ENCODE measurements at regions not wholly inside any gene's neighbourhood (a gene's known extent, or its start where the extent isn't known, plus 50 kb on each side); places are given as distances from the start of the nearest gene placed in this dataset.
"Not testable (repeated sequence)": the region's sequence is repeated elsewhere in the genome, so short reads cannot be mapped to it uniquely, and the experiment has no call there.

DNA sequence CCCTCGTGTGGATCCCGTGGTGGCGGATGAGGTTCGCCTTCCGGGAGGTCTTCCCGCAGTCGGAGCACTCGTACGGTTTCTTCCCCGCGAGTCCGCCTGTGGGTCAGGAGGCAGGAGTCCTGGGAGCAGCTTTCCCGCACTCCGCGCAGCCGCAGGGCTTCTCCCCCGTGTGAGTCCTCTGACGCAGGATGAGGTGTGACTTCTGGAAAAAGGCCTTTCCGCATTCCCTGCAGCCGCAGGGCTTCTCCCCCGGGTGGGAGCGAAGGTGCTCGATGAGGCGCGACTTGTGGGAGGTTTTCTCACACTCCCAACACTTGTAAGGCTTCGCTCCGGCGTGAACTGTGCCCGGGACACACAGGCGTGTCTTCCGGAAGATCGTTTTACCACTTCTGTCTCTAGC is 68.8 kb upstream of the WIPI2 start:
- ATAC-seq; DNase-seq; H3K36me3 ChIP-seq; H3K4me3 ChIP-seq; H3K9me3 ChIP-seq; intact Hi-C loops (cut with DNase I); H3K4me1 ChIP-seq; H3K27ac ChIP-seq; H3K27me3 ChIP-seq: not testable (repeated sequence)

GRCh38 chr7:5131238-5131637 is 58.8 kb upstream of the WIPI2 start:
- DNase-seq; ATAC-seq; H3K4me1 ChIP-seq; H3K4me3 ChIP-seq; H3K27me3 ChIP-seq; H3K27ac ChIP-seq; intact Hi-C loops (cut with DNase I); H3K36me3 ChIP-seq; H3K9me3 ChIP-seq: not testable (repeated sequence)

DNA sequence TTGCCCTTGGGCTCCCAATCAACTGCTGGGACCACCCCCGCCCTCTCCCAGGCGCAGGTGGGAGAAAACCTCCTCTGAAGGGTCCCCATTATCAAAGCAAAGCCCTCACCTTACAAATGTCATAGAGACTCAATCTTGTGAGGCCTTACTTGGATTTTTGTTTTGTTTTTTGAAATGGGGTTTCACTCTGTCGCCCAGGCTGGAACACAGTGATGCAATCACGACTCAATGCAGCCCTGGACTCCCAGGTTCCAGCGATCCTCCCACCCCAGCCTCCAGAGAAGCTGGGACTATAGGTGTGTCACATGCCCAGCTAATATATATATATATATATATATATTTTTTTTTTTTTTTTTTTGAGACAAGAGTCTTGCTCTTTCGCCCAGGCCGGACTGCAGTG is 57.5 kb upstream of the WIPI2 start:
- no peak for DNase-seq
- no peak overlapping the region for H3K27ac ChIP-seq
- no peaks in the 10 kb centered on the region for H3K36me3 ChIP-seq
- H3K4me1 ChIP-seq: no peaks in the 10 kb centered on the region
- no peak overlapping the region for H3K4me3 ChIP-seq
- TF ChIP-seq, protein P1, sequence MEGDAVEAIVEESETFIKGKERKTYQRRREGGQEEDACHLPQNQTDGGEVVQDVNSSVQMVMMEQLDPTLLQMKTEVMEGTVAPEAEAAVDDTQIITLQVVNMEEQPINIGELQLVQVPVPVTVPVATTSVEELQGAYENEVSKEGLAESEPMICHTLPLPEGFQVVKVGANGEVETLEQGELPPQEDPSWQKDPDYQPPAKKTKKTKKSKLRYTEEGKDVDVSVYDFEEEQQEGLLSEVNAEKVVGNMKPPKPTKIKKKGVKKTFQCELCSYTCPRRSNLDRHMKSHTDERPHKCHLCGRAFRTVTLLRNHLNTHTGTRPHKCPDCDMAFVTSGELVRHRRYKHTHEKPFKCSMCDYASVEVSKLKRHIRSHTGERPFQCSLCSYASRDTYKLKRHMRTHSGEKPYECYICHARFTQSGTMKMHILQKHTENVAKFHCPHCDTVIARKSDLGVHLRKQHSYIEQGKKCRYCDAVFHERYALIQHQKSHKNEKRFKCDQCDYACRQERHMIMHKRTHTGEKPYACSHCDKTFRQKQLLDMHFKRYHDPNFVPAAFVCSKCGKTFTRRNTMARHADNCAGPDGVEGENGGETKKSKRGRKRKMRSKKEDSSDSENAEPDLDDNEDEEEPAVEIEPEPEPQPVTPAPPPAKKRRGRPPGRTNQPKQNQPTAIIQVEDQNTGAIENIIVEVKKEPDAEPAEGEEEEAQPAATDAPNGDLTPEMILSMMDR (IDR thresholded peaks at IDR 0.05): no peak
- no peaks in the 10 kb centered on the region for H3K9me3 ChIP-seq
- intact Hi-C loops (cut with DNase I): no loop called here
- no peak for ATAC-seq
- H3K27me3 ChIP-seq: no peaks in the 10 kb centered on the region

DNA sequence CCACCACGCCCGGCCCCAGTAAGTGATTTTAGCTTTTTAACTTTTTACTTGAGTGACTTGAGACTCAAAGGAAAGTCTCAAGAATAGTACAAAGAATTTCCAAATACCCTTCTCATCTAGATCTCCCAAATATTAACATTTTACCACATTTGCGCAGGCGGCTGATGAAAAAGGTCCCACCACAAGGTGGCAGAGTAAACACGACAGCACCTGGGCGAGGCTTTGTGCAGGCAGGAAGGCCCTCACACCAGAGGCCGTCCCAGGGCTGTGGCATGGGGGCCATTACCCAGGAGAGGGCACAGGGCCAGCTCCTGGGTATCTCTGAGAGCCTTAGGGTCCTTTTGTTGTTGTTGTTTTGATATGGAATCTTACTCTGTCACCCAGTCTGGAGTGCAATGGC is 50.0 kb upstream of the WIPI2 start:
- no peaks in the 10 kb centered on the region for H3K36me3 ChIP-seq
- no peak overlapping the region for H3K4me3 ChIP-seq
- H3K27me3 ChIP-seq: no peaks in the 10 kb centered on the region
- intact Hi-C loops (cut with DNase I): no loop called here
- no peaks in the 10 kb centered on the region for H3K9me3 ChIP-seq
- DNase-seq: peak; percentile 65
- no peaks in the 10 kb centered on the region for H3K4me1 ChIP-seq
- peak; percentile 71 for ATAC-seq
- no peak overlapping the region for H3K27ac ChIP-seq
- TF ChIP-seq, protein P1 (IDR thresholded peaks at IDR 0.05): peak; percentile 37
